ENCODE measurements at regions not wholly inside any gene's neighbourhood (a gene's known extent, or its start where the extent isn't known, plus 50 kb on each side); places are given as distances from the start of the nearest gene placed in this dataset.

DNA sequence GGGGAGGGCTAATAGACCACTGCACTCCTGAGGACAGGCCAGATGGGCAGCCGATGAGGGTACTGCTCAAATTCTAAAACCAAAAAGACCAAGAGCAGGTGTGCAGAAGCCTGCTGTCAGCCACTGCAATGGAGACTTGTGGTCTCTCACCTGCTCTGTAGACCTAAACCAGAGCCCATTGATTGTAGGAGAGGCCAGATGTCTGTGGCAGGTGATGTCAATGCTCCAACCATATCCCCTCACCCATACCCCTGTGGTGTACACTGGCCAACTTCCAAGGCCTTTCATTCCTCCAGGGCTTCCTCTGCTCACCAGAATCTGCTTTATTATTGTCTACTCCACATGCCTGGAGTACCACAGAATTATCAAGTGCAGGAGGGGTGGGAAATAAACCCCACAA is 116.9 kb upstream of the CHST15 start:
- BruUV-seq (replicated peaks) = no TSS peak
- Histone ChIP-seq H3K9me3 (0 out of 2 replicates have a peak, but pooled peaks cover 4% of the 10 kb centered on the region), H3K36me3 (ENCODE audit: control insufficient read depth, insufficient read depth, low read length) (no peaks in the 10 kb centered on the region), H3K4me3 (ENCODE audit: low read depth, low read length) (no peak overlapping the region), H3K4me1 (no peaks in the 10 kb centered on the region), H3K27me3 (replicated peaks; ENCODE audit: control insufficient read depth, insufficient read depth, low read length) (no peaks in the 10 kb centered on the region; the same call in 1 of the 2 replicates)
- Mint-ChIP-seq H3K4me1 (ENCODE audit: low read depth, unreplicated experiment) (no peaks in the 10 kb centered on the region), H3K36me3 (ENCODE audit: insufficient read depth, unreplicated experiment) (no peaks in the 10 kb centered on the region), H3K9me3 (ENCODE audit: unreplicated experiment) (no peaks in the 10 kb centered on the region), H3K27ac (ENCODE audit: unreplicated experiment) (no peak overlapping the region), H3K27me3 (ENCODE audit: insufficient read depth, unreplicated experiment) (peaks cover 2% of the 10 kb centered on the region), H3K4me3 (ENCODE audit: unreplicated experiment) (no peak overlapping the region)
- intact Hi-C loops (cut with micrococcal nuclease; ENCODE audit: unreplicated experiment) = no loop called here
- DNase-seq = no peak
- CTCF ChIA-PET = no interaction called here
- no peak for TF ChIP-seq CTCF (IDR thresholded peaks at IDR 0.05; ENCODE audit: insufficient read depth in 1 of 2, low read depth in 1 of 2, low read length in 1 of 2, severe bottlenecking in 1 of 2, unreplicated experiment in 1 of 2)
- POLR2A ChIA-PET = no interaction called here

DNA sequence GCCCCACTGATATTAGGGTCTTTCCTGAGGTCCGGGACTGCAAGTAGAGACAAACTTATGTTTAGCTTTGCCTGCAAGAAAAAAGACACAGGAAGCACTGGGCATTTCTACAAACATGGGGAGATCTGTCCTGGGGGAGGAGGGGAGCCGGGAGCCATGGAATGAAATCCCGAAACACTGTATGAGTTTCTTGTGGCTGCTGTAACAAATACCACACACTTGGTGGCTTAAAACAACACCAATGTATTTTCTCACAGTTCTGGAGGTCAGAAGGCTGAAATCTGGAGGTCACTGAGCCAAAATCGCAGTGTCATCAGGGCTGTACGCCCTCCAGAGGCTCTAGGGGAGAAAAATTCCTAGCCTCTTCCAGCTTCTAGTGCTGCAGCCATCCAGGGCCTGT is 114.0 kb upstream of the CHST15 start:
- BruUV-seq (replicated peaks) = no TSS peak
- ChIA-PET POLR2A (no interaction called here), CTCF (no interaction called here)
- H3K36me3 ChIP-seq (ENCODE audit: control insufficient read depth, insufficient read depth, low read length) = no peaks in the 10 kb centered on the region
- intact Hi-C loops (cut with micrococcal nuclease; ENCODE audit: unreplicated experiment) = no loop called here
- Mint-ChIP-seq H3K9me3 (ENCODE audit: unreplicated experiment) (no peaks in the 10 kb centered on the region), H3K4me3 (ENCODE audit: unreplicated experiment) (no peak overlapping the region), H3K36me3 (ENCODE audit: insufficient read depth, unreplicated experiment) (no peaks in the 10 kb centered on the region), H3K27ac (ENCODE audit: unreplicated experiment) (no peak overlapping the region), H3K4me1 (ENCODE audit: low read depth, unreplicated experiment) (no peaks in the 10 kb centered on the region), H3K27me3 (ENCODE audit: insufficient read depth, unreplicated experiment) (peaks cover 6% of the 10 kb centered on the region)
- no peak overlapping the region for H3K4me3 ChIP-seq (ENCODE audit: low read depth, low read length)
- H3K27me3 ChIP-seq (replicated peaks; ENCODE audit: control insufficient read depth, insufficient read depth, low read length) = no peaks in the 10 kb centered on the region; the same call in 1 of the 2 replicates
- no peak for DNase-seq
- no peaks in the 10 kb centered on the region for H3K4me1 ChIP-seq
- TF ChIP-seq CTCF (IDR thresholded peaks at IDR 0.05; ENCODE audit: insufficient read depth in 1 of 2, low read depth in 1 of 2, low read length in 1 of 2, severe bottlenecking in 1 of 2, unreplicated experiment in 1 of 2) = no peak
- H3K9me3 ChIP-seq = 0 out of 2 replicates have a peak, but pooled peaks cover 4% of the 10 kb centered on the region

- no TSS peak for BruUV-seq (replicated peaks)
- Histone ChIP-seq H3K4me1 (no peaks in the 10 kb centered on the region), H3K9me3 (0 out of 2 replicates have a peak, but pooled peaks cover 4% of the 10 kb centered on the region), H3K36me3 (ENCODE audit: control insufficient read depth, insufficient read depth, low read length) (no peaks in the 10 kb centered on the region), H3K4me3 (ENCODE audit: low read depth, low read length) (no peak overlapping the region), H3K27me3 (replicated peaks; ENCODE audit: control insufficient read depth, insufficient read depth, low read length) (no peaks in the 10 kb centered on the region; the same call in 1 of the 2 replicates)
- intact Hi-C loops (cut with micrococcal nuclease; ENCODE audit: unreplicated experiment) = no loop called here
- H3K4me1 Mint-ChIP-seq (ENCODE audit: low read depth, unreplicated experiment) = no peaks in the 10 kb centered on the region
- ChIA-PET POLR2A (no interaction called here), CTCF (no interaction called here)
- no peak for DNase-seq
- no peak for TF ChIP-seq CTCF (IDR thresholded peaks at IDR 0.05; ENCODE audit: insufficient read depth in 1 of 2, low read depth in 1 of 2, low read length in 1 of 2, severe bottlenecking in 1 of 2, unreplicated experiment in 1 of 2)
- H3K27ac Mint-ChIP-seq (ENCODE audit: unreplicated experiment) = no peak overlapping the region
- H3K27me3 Mint-ChIP-seq (ENCODE audit: insufficient read depth, unreplicated experiment) = peaks cover 9% of the 10 kb centered on the region
- H3K36me3 Mint-ChIP-seq (ENCODE audit: insufficient read depth, unreplicated experiment) = no peaks in the 10 kb centered on the region
- no peaks in the 10 kb centered on the region for H3K9me3 Mint-ChIP-seq (ENCODE audit: unreplicated experiment)
- H3K4me3 Mint-ChIP-seq (ENCODE audit: unreplicated experiment) = no peak overlapping the region
These were observed 113.2 kb upstream of the CHST15 start for GRCh38 chr10:124206616-124207015.
